Limb (tissue), 2 donors: ENCODE measurements at regions not wholly inside any gene's neighbourhood (a gene's known extent, or its start where the extent isn't known, plus 50 kb on each side); places are given as distances from the start of the nearest gene placed in this dataset.
"Not testable (repeated sequence)": the region's sequence is repeated elsewhere in the genome, so short reads cannot be mapped to it uniquely, and the experiment has no call there.

ENCODE experiments used
- DNase-seq, 2 donors: peaks; one replicate each; pipeline ENCODE4 v3.0.0-alpha.2; 2016; ENCODE audit errors: extremely low spot score in 2 of 2

GRCh38 chrX:116289592-116289991, 119.0 kb downstream of the AGTR2 start:
- DNase-seq, result no peak

GRCh38 chrX:116290359-116290758, 119.8 kb downstream of the AGTR2 start:
- no peak for DNase-seq

GRCh38 chrX:116292183-116292582, 121.6 kb downstream of the AGTR2 start:
- DNase-seq, result no peak

GRCh38 chrX:116298956-116299355, 128.4 kb downstream of the AGTR2 start:
- no peak for DNase-seq

DNA sequence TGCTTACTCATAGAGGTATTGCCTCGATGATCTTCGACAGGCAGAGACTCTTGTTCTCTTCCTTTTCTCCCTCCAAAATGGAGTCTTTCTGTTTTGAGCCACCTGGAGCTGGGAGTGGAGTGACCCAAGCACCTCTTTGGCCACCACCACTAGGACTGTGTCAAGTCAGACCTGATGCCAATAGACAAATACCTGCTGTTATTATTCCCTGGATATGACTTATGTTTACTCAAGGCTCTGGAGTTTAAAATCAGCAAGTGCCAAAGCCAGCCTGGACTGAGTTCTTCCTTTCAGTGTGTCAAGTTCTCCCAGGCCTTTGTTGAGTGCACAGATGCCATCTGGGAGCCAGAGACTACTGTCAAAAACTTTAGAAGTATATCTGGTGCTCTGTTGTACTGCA, 130.2 kb upstream of the SLC6A14 start:
- no peak for DNase-seq

DNA sequence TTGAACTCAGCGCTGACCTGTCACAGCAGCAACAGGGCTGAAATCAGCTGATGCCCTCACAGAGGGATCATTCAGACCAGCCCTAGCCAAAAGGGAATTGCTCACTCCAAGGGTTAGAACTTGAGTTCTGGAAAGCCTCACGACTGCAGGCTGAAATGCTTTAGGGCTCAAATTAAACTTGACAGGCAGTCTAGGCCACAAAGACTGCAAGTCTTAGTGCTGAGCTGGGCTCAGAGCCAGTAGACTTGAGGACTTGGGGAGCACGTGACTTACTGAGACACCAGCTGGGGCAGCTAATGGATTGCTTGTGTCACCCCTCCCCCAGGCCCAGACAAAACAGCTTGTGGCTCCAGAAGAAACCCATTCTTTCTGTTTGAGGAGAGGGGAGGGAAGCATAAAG, 119.0 kb upstream of the SLC6A14 start:
- peak; percentile 33 to 34 for DNase-seq

DNA sequence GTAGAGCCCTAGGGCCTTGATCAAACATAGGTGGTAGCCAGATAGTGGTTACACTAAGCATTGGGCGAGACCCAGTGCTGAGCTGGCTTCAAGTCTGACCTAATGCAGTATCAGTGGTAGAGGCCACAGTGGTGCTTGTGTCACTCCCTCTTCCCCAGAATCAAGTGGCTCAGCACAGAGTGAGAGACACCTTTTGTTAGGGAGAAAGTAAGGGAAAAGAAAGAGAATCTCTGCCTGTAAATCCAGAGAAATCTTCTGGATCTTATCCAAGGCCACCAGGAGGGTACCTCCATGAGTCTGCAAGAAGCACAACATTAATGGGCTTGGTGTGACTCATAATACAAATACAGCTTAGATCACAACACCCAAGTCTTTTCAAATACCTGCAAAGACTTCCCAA, 117.7 kb upstream of the SLC6A14 start:
- DNase-seq, result no peak

GRCh38 chrX:116321711-116322110, 114.7 kb upstream of the SLC6A14 start:
- DNase-seq, result no peak

DNA sequence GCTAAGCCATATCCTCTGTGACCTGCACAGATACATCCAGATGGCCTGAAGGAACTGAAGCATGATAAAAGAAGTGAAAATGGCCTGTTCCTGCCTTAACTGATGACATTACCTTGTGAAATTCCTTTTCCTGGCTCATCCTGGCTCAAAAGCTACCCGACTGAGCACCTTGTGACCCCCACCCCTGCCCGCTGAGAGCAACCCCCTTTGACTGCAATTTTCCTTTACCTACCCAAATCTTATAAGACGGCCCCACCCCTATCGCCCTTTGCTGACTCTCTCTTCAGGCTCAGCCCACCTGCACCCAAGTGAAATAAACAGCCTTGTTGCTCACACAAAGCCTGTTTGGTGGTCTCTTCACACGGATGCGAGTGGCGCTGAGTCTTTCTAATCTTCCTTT, 104.4 kb upstream of the SLC6A14 start:
- not testable (repeated sequence) for DNase-seq

DNA sequence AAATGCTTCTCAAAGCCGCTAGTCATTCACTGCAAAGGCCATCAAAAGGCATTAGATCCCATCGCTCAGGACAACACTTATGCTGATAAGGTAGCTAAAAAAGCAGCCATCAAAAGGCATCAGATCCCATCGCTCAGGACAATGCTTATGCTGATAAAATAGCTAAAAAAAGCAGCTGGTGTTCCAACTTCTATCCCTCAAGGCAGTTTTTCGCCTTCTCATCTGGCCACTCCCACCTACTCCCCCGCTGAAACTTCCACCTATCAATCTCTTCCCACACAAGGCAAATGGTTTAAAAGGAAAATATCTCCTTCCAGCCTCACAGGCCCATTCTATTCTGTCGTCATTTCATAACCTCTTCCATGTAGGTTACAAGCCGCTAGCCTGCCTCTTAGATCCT, 101.6 kb upstream of the SLC6A14 start:
- DNase-seq, result not testable (repeated sequence)

DNA sequence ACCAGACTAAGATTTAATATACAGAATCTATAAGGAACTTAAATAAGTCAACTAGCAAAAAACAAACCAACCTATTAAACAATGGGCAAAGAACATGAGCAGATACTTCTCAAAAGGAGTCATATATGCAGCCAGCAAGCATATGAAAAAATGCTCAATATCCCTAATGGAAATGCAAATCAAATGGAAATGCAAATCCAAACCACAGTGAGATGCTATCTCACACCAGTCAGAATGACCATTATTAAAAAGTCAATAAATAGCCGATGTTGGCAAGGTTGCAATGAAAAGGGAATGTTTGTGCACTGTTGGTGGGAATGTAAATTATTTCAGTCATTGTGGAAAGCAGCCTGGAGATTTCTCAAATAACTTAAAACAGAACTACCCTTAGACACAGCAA, 97.0 kb upstream of the SLC6A14 start:
- DNase-seq, result no peak

- DNase-seq, result no peak
These were observed 93.5 kb upstream of the SLC6A14 start for GRCh38 chrX:116342903-116343302.

GRCh38 chrX:116345958-116346357, 90.4 kb upstream of the SLC6A14 start:
- DNase-seq, result no peak

DNA sequence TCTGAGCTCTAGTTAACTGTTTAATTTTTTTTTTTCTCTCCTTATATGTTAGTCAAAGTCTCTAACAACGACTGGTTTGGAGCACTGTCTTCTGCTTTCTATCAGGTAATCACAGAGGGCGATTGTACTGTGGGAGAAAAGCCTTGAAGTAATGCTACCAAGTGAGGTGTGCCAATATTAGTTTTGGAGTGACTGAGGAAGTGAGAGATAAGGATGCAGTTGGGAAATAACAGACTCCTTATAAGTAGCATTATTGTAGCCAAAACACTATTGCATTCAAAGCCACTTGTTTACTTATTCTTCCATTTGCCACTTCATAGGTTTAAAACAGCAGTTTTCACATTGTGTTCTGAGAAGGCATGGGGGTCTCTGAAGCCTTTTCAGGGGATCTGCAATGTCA, 79.1 kb upstream of the SLC6A14 start:
- no peak for DNase-seq

- no peak for DNase-seq
These were observed 57.4 kb upstream of the SLC6A14 start for GRCh38 chrX:116378961-116379360.

- DNase-seq, result peak; percentile 2 to 9
These were observed 56.6 kb upstream of the SLC6A14 start for GRCh38 chrX:116379854-116380253.

DNA sequence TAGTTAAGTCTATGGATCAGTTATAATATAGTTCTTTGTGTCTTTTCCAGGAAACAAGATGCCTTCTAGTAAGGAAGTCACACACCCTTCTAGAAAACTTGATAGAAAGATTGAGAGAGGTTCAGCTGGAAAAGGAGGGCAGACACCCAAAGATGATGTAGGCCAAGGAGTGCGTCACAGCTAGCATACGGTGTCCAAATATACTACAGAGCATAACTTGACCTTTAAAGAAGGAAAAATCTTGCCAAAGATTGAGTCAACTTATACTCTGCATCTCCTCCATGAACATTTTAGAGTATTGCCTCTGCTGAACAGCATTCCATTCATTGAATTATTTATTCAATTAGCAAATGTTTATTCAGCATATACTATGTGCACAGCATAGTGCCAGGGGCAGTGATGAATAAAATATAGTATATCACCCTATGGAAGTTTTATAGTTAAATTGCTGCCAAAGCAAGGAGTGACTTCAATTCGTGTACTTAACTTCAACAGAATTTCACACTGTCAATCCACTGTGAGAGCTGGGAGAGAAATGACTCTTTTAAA, 51.9 kb upstream of the SLC6A14 start:
- DNase-seq, result peak in 1 of 2 donors; percentile 3
